WTC11 (cell line): ENCODE measurements at regions not wholly inside any gene's neighbourhood (a gene's known extent, or its start where the extent isn't known, plus 50 kb on each side); places are given as distances from the start of the nearest gene placed in this dataset.

Experiments used
- ATAC-seq: fragments of 200-7000 bp; cut with Tn5 transposase; 2 replicates; pipeline ENCODE4 v1.10.0; 2021; ENCODE audit warnings: mild to moderate bottlenecking, moderate library complexity
- CTCF ChIA-PET: fragments of 300-600 bp; sonication (Branson Sonifier 250); formaldehyde crosslinking; loops from one replicate; lab custom pipeline; 2021; ENCODE audit warnings: antibody characterized with exemption; lab: Charles Lee
- POLR2A ChIA-PET: fragments of 350-600 bp; sonication (Branson Sonifier 250); formaldehyde crosslinking; loops from one replicate; lab custom pipeline; 2021; ENCODE audit warnings: antibody characterized with exemption; lab: Charles Lee
- DNase-seq: peaks from one replicate; pipeline ENCODE4 v3.0.0; 2021; ENCODE audit warnings: low spot score
- H3K27ac Mint-ChIP-seq: 2 replicates; pipeline ENCODE4 v1.8.0; 2021; ENCODE audit warnings: mixed read lengths
- H3K27me3 Mint-ChIP-seq: 2 replicates; pipeline ENCODE4 v1.8.0; 2021; ENCODE audit warnings: low read depth, mild to moderate bottlenecking, moderate library complexity, mixed read lengths
- H3K36me3 Mint-ChIP-seq: 2 replicates; pipeline ENCODE4 v1.8.0; 2021; ENCODE audit warnings: mixed read lengths
- H3K4me1 Mint-ChIP-seq: 2 replicates; pipeline ENCODE4 v1.8.0; 2022; ENCODE audit warnings: mixed read lengths
- H3K4me3 Mint-ChIP-seq: 2 replicates; pipeline ENCODE4 v1.8.0; 2021; ENCODE audit warnings: mild to moderate bottlenecking, moderate library complexity, mixed read lengths
- H3K9me3 Mint-ChIP-seq: 2 replicates; pipeline ENCODE4 v1.8.0; 2021; ENCODE audit warnings: mixed read lengths
- CREB1 ChIP-seq: sonication (generic); formaldehyde crosslinking; IDR thresholded peaks from 2 replicates; pipeline ENCODE4 v1.8.0; 2023; ENCODE audit warnings: mild to moderate bottlenecking, missing genetic modification reagents
- ESRRA ChIP-seq: sonication (generic); formaldehyde crosslinking; IDR thresholded peaks from 2 replicates; pipeline ENCODE4 v1.8.1; 2022; ENCODE audit warnings: mild to moderate bottlenecking, missing genetic modification reagents, borderline replicate concordance
- GABPB1 ChIP-seq: sonication (generic); formaldehyde crosslinking; IDR thresholded peaks from 2 replicates; pipeline ENCODE4 v1.8.1; 2023; ENCODE audit warnings: mild to moderate bottlenecking, missing genetic modification reagents
- GRHL2 ChIP-seq: fragments of 250-450 bp; sonication (Bioruptor Pico); IDR thresholded peaks from 2 replicates; pipeline ENCODE4 v1.8.0; 2022; ENCODE audit warnings: mild to moderate bottlenecking, moderate library complexity; ENCODE audit not compliant: insufficient replicate concordance, severe bottlenecking
- GTF2I ChIP-seq: fragments of 250-450 bp; sonication (Bioruptor Pico); conservative IDR thresholded peaks from 2 replicates; pipeline ENCODE4 v1.4.0; 2021; ENCODE audit warnings: mild to moderate bottlenecking
- IRF2 ChIP-seq: sonication (generic); formaldehyde crosslinking; IDR thresholded peaks from 2 replicates; pipeline ENCODE4 v1.8.0; 2022; ENCODE audit warnings: low read depth, missing genetic modification reagents, borderline replicate concordance
- NFATC4 ChIP-seq: fragments of 250-450 bp; sonication (Bioruptor Pico); IDR thresholded peaks from 2 replicates; pipeline ENCODE4 v1.9.0; 2021; ENCODE audit warnings: mild to moderate bottlenecking
- NFYB ChIP-seq: sonication (generic); formaldehyde crosslinking; conservative IDR thresholded peaks from 2 replicates; pipeline ENCODE4 v1.8.0; 2022; ENCODE audit warnings: low read depth, missing genetic modification reagents
- PRRX2 ChIP-seq: fragments of 250-450 bp; sonication (Bioruptor Pico); IDR thresholded peaks from 2 replicates; pipeline ENCODE4 v1.8.0; 2021; ENCODE audit warnings: mild to moderate bottlenecking
- TCF7 ChIP-seq: sonication (generic); formaldehyde crosslinking; IDR thresholded peaks from 2 replicates; pipeline ENCODE4 v1.8.0; 2022; ENCODE audit warnings: mild to moderate bottlenecking, low read depth, missing genetic modification reagents, moderate library complexity
- TEAD1 ChIP-seq: sonication (generic); formaldehyde crosslinking; IDR thresholded peaks from 2 replicates; pipeline ENCODE4 v1.8.0; 2022; ENCODE audit warnings: mild to moderate bottlenecking, missing genetic modification reagents
- ZNF219 ChIP-seq: sonication (generic); formaldehyde crosslinking; IDR thresholded peaks from 2 replicates; pipeline ENCODE4 v1.8.0; 2023; ENCODE audit warnings: missing genetic modification reagents, mild to moderate bottlenecking, borderline replicate concordance
- ZNF317 ChIP-seq: sonication (generic); formaldehyde crosslinking; IDR thresholded peaks from 2 replicates; pipeline ENCODE4 v1.8.1; 2023; ENCODE audit warnings: low read depth, mild to moderate bottlenecking, moderate library complexity, missing genetic modification reagents, borderline replicate concordance
- ZNF416 ChIP-seq: fragments of 250-450 bp; sonication (Bioruptor Pico); IDR thresholded peaks from 2 replicates; pipeline ENCODE4 v1.9.0; 2021; ENCODE audit warnings: mild to moderate bottlenecking, inconsistent platforms
- TF ChIP-seq, protein P1 (sequence below): fragments of 250-450 bp; sonication (Bioruptor Pico); IDR thresholded peaks from 2 replicates; pipeline ENCODE4 v1.9.0; 2021; ENCODE audit warnings: moderate library complexity, mild to moderate bottlenecking, inconsistent platforms, borderline replicate concordance
- TF ChIP-seq, protein P2 (sequence below): sonication (generic); formaldehyde crosslinking; IDR thresholded peaks from 2 replicates; pipeline ENCODE4 v1.8.1; 2023; ENCODE audit warnings: mild to moderate bottlenecking, missing genetic modification reagents
- TF ChIP-seq, protein P3 (sequence below): fragments of 250-450 bp; sonication (Bioruptor Pico); IDR thresholded peaks from 2 replicates; pipeline ENCODE4 v2.1.2; 2022; ENCODE audit warnings: mild to moderate bottlenecking, moderate library complexity
- TF ChIP-seq, protein P4 (sequence below): sonication (generic); formaldehyde crosslinking; IDR thresholded peaks from 2 replicates; pipeline ENCODE4 v1.8.1; 2023; ENCODE audit warnings: mild to moderate bottlenecking, moderate library complexity, missing genetic modification reagents
- TF ChIP-seq, protein P5 (sequence below): sonication (generic); formaldehyde crosslinking; IDR thresholded peaks from 2 replicates; pipeline ENCODE4 v1.8.1; 2023; ENCODE audit warnings: mild to moderate bottlenecking, missing genetic modification reagents
- TF ChIP-seq, protein P6 (sequence below): fragments of 250-450 bp; sonication (Bioruptor Pico); conservative IDR thresholded peaks from 2 replicates; pipeline ENCODE4 v1.9.0; 2021; ENCODE audit warnings: mild to moderate bottlenecking

DNA sequence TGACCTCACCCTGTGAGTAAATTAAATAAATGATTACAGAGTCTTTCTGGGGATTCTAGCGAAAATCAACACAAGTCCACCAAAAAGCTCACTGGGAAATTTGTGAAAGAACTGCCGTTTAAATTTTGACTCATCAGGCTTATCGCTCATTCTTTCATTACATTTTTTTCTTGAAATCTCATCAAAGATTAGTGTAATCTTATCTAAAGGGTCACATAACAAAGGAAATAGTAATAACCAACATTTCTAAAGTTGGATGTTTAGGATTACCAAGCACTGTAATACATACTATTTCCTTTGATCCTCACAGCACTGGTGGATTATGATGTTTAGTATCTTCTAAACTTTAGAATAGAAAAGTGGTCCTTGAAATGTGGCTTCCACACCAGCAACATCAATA, 111.1 kb upstream of the CBLB start (continued):
- TF ChIP-seq, protein P1, sequence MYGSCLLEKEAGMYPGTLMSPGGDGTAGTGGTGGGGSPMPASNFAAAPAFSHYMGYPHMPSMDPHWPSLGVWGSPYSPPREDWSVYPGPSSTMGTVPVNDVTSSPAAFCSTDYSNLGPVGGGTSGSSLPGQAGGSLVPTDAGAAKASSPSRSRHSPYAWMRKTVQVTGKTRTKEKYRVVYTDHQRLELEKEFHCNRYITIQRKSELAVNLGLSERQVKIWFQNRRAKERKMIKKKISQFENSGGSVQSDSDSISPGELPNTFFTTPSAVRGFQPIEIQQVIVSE: no peak
- TF ChIP-seq, protein P2, sequence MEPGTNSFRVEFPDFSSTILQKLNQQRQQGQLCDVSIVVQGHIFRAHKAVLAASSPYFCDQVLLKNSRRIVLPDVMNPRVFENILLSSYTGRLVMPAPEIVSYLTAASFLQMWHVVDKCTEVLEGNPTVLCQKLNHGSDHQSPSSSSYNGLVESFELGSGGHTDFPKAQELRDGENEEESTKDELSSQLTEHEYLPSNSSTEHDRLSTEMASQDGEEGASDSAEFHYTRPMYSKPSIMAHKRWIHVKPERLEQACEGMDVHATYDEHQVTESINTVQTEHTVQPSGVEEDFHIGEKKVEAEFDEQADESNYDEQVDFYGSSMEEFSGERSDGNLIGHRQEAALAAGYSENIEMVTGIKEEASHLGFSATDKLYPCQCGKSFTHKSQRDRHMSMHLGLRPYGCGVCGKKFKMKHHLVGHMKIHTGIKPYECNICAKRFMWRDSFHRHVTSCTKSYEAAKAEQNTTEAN (CRISPR knock-in tag): no peak
- no peak for TF ChIP-seq PRRX2
- TF ChIP-seq ZNF317: no peak
- no peak for TF ChIP-seq TCF7 (CRISPR knock-in tag)
- TF ChIP-seq, protein P3, sequence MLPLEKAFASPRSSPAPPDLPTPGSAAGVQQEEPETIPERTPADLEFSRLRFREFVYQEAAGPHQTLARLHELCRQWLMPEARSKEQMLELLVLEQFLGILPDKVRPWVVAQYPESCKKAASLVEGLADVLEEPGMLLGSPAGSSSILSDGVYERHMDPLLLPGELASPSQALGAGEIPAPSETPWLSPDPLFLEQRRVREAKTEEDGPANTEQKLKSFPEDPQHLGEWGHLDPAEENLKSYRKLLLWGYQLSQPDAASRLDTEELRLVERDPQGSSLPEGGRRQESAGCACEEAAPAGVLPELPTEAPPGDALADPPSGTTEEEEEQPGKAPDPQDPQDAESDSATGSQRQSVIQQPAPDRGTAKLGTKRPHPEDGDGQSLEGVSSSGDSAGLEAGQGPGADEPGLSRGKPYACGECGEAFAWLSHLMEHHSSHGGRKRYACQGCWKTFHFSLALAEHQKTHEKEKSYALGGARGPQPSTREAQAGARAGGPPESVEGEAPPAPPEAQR: no peak
- no peak for TF ChIP-seq ZNF416 (CRISPR knock-in tag)
- TF ChIP-seq CREB1: no peak
- no peak for TF ChIP-seq TEAD1 (CRISPR knock-in tag)
- TF ChIP-seq GABPB1: no peak
- no peak for TF ChIP-seq NFATC4 (CRISPR knock-in tag)
- TF ChIP-seq, all 79 proteins: peak for 0

DNA sequence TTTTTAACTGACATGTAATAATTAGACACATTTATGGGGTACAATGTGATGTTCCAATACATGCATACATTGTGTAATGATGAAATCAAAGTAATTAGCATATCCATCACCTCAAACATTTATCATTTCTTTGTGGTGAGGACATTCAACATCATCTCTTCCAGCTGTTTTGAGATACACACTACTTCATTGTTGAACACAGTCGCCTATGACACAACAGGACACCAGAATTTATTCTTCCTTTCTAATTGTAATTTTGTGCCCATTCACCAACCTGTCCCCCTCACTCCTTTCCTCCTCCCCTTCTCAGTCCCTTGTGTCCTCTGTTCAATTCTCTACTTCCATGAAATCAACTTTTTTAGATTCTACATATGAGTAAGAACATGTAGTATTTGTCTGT, 113.4 kb upstream of the CBLB start:
- H3K27ac Mint-ChIP-seq: no peak overlapping the region
- no peaks in the 10 kb centered on the region for H3K27me3 Mint-ChIP-seq
- POLR2A ChIA-PET: no interaction called here
- peaks cover 25% of the 10 kb centered on the region for H3K9me3 Mint-ChIP-seq
- H3K4me1 Mint-ChIP-seq: no peaks in the 10 kb centered on the region
- ATAC-seq: no peak
- no peak for DNase-seq
- TF ChIP-seq, protein P4, sequence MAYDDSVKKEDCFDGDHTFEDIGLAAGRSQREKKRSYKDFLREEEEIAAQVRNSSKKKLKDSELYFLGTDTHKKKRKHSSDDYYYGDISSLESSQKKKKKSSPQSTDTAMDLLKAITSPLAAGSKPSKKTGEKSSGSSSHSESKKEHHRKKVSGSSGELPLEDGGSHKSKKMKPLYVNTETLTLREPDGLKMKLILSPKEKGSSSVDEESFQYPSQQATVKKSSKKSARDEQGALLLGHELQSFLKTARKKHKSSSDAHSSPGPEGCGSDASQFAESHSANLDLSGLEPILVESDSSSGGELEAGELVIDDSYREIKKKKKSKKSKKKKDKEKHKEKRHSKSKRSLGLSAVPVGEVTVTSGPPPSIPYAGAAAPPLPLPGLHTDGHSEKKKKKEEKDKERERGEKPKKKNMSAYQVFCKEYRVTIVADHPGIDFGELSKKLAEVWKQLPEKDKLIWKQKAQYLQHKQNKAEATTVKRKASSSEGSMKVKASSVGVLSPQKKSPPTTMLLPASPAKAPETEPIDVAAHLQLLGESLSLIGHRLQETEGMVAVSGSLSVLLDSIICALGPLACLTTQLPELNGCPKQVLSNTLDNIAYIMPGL: no peak
- no peak for TF ChIP-seq GRHL2 (CRISPR knock-in tag)
- TF ChIP-seq, protein P5, sequence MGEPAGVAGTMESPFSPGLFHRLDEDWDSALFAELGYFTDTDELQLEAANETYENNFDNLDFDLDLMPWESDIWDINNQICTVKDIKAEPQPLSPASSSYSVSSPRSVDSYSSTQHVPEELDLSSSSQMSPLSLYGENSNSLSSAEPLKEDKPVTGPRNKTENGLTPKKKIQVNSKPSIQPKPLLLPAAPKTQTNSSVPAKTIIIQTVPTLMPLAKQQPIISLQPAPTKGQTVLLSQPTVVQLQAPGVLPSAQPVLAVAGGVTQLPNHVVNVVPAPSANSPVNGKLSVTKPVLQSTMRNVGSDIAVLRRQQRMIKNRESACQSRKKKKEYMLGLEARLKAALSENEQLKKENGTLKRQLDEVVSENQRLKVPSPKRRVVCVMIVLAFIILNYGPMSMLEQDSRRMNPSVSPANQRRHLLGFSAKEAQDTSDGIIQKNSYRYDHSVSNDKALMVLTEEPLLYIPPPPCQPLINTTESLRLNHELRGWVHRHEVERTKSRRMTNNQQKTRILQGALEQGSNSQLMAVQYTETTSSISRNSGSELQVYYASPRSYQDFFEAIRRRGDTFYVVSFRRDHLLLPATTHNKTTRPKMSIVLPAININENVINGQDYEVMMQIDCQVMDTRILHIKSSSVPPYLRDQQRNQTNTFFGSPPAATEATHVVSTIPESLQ: no peak
- TF ChIP-seq GTF2I (CRISPR knock-in tag): no peak
- TF ChIP-seq, protein P2 (CRISPR knock-in tag): no peak
- no peak for TF ChIP-seq ESRRA (CRISPR knock-in tag)
- TF ChIP-seq IRF2: no peak
- CTCF ChIA-PET: no interaction called here
- no peak overlapping the region for H3K4me3 Mint-ChIP-seq
- peaks cover 10% of the 10 kb centered on the region for H3K36me3 Mint-ChIP-seq

DNA sequence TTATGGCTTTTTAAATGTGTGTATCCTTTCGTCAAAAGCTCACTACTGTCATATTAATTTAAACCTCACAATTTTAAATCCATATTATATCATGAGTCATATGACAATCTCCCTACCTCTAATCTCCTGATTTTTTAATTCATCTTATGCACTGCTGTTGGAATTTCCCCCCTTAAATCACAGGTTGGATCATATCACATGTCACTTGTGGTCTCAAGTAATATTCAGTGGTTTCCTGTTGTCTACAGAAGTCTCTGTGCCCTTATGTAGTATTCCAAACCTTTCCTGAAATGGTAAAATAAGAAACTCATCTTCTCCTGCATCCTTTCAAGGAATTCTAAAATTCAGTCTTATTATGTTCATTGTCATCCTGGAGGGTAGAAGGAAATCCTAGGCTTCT, 116.0 kb upstream of the CBLB start:
- no peak overlapping the region for H3K4me3 Mint-ChIP-seq
- no peaks in the 10 kb centered on the region for H3K27me3 Mint-ChIP-seq
- ChIA-PET POLR2A (no interaction called here), CTCF (no interaction called here)
- H3K27ac Mint-ChIP-seq: no peak overlapping the region
- peaks cover 10% of the 10 kb centered on the region for H3K36me3 Mint-ChIP-seq
- no peaks in the 10 kb centered on the region for H3K4me1 Mint-ChIP-seq
- ATAC-seq (no peak), DNase-seq (no peak)
- H3K9me3 Mint-ChIP-seq: peaks cover 25% of the 10 kb centered on the region
- no peak for TF ChIP-seq ZNF219 (CRISPR knock-in tag)
- TF ChIP-seq NFYB: no peak
- TF ChIP-seq, protein P6, sequence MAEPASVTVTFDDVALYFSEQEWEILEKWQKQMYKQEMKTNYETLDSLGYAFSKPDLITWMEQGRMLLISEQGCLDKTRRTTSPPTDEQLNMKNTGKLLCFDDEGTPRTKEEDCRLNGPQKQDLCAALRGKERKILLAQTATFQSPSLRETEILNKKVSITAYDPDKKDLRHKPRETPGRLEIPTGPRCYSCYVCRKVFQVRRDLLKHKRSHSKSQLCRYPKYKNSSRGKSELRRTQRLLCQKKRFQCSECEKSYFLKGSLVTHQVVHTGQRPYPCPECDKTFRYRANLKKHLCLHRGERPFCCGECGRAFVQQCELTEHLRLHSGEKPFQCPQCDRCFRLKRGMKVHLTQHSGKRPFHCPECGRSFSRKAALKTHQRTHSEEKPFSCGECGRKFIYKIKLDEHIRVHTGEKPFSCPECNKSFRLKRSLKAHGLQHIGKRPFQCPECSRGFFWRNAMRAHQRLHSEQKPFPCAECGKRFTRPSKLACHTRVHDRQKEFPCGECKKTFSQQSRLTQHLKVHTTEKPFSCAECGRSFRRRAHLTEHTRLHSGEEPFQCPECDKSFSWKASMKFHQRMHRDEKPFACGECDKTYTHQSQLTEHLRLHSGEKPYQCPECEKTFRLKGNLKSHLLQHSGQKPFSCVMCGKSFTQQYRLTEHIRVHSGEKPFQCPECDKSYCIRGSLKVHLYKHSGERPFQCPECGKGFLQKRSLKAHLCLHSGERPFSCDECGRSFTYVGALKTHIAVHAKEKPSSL (CRISPR knock-in tag): no peak
- TF ChIP-seq PRRX2: no peak
- TF ChIP-seq, protein P3: no peak
- TF ChIP-seq GRHL2 (CRISPR knock-in tag): no peak
- TF ChIP-seq, protein P5: no peak
